ENCODE measurements at regions not wholly inside any gene's neighbourhood (a gene's known extent, or its start where the extent isn't known, plus 50 kb on each side); places are given as distances from the start of the nearest gene placed in this dataset.
"Not testable (repeated sequence)": the region's sequence is repeated elsewhere in the genome, so short reads cannot be mapped to it uniquely, and the experiment has no call there.

- no peak for DNase-seq
Observed at GRCh38 chr17:52681480-52681879, 523.0 kb upstream of the CA10 start.

DNA sequence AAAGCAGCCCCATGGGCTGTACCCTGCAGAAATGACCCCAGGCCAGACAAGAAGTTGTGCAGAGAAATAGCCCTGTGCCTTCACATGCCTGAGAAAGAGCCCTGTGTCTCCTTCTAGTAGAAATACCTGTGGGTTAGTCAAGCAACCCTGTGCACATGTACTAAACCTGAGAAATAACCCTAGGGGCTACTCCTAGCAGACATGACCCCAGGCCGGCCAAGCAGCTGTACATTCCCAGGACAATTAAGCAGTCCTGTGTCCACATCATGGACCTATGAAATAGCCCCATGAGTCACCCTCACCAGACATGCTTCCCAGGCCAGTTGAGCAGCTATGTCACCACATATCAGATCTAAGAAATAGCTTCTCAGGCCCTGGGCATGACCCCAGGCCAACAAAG is 519.7 kb upstream of the CA10 start:
- DNase-seq, result no peak

GRCh38 chr17:52674686-52675085 is 516.2 kb upstream of the CA10 start:
- no peak for DNase-seq

- DNase-seq, result no peak
Observed at GRCh38 chr17:52673791-52674190, 515.3 kb upstream of the CA10 start.

- DNase-seq, result no peak
Observed at GRCh38 chr17:52666264-52666663, 507.8 kb upstream of the CA10 start.

DNA sequence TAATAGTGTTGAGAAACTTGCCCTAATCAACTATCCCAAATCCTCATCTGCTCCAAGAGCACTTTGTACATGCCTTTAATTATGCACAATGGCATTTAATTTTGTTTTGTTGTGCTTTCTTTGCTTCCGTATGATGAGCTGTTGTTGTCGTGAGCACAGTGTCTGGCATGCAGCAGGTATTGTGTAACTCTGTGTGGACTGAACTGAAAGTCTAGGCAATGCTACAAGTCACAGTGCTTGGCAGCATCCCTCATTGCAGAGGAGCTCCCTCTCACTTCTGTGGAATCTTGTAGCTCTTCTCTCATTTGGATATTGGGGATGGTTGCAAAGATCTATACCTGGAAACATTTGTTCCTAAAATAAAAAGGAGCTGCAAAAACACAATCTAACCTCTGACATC is 502.2 kb upstream of the CA10 start:
- no peak for DNase-seq

- no peak for DNase-seq
Observed at GRCh38 chr17:52653014-52653413, 494.5 kb upstream of the CA10 start.

- DNase-seq, result no peak
Observed at GRCh38 chr17:52648995-52649394, 490.5 kb upstream of the CA10 start.

DNA sequence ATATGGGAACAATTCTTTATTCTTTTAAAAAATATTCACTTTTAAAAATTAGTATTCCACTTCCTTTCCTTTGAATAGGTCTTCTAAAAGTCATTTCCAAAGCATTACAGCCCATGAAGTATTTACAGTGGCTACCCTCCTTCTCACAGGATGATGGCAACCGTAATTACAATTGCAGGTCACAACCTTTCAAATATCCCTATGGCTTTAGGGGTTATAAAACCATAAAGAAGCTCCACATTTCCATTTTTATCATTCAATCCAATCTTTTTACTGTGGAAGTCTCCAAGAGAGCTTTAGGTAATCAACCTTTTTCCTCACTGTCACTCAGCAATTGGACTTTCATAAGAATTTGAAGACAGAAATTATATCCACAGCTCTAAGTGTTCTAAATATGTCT is 488.9 kb upstream of the CA10 start:
- no peak for DNase-seq

- DNase-seq, result no peak
Observed at GRCh38 chr17:52636443-52636842, 477.9 kb upstream of the CA10 start.

DNA sequence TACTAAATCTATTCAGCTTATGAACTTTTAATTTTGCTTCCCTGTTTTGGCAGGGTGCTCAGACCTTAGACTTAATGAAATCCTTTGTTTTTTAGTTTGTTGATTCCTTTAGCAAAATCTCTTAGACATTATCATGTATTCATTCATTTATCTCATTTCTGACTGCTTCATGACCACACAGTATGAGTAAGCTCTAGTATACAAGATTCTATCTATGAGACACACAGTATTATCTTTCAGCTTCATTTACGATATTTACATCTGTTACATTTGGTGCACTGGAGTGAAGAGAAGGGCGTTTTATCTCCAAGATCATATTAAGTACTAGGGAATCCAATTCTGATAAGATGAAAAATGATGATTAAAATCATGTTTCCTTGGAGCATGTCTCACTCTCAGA is 448.1 kb upstream of the CA10 start:
- no peak for DNase-seq

DNA sequence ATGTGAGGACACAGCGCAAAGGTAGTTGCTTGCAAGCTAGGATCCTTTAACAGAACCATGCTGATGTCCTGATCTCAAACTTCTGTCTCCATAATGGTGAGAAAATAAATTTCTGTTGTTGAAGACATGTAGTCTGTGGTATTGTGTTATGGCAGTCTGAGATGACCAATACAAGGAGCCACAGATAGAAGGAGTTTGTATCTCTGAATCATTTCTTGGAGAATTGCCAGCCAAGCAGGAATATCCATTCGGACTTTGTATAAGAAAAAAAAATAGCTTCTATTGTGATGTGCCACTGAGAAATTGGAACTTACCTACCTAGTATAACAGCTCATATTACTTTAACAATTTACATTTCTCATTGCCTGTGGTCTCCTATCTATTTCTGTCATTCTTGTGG is 447.6 kb upstream of the CA10 start:
- DNase-seq, result no peak

- no peak for DNase-seq
Observed at GRCh38 chr17:52604105-52604504, 445.6 kb upstream of the CA10 start.

GRCh38 chr17:52597452-52598215 is 439.1 kb upstream of the CA10 start:
- DNase-seq, result not testable (repeated sequence)

- no peak for DNase-seq
Observed at GRCh38 chr17:52594516-52594915, 436.0 kb upstream of the CA10 start.

- DNase-seq, result no peak
Observed at GRCh38 chr17:52546990-52547389, 388.5 kb upstream of the CA10 start.

- no peak for DNase-seq
Observed at GRCh38 chr17:52546493-52546892, 388.0 kb upstream of the CA10 start.

DNA sequence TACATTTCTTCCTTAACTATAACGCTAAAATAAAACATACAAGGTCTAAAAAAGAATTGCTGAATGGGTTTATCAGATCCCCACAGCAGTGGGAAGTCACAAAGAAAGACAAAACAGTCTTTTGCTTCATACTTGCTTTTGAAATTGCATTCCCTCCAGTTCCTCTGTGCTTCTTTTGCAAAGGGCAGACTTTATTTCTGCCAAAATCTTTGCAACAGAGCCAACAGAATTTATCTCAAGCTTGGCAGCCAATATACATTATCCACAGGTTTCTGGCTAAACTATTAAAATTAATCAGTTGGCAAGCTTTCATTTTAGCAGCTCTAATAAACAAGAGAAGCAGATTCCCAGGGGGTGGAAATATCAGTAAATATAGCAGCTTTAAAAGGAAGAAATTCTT is 378.9 kb upstream of the CA10 start:
- no peak for DNase-seq

GRCh38 chr17:52536489-52536888 is 378.0 kb upstream of the CA10 start:
- no peak for DNase-seq

DNA sequence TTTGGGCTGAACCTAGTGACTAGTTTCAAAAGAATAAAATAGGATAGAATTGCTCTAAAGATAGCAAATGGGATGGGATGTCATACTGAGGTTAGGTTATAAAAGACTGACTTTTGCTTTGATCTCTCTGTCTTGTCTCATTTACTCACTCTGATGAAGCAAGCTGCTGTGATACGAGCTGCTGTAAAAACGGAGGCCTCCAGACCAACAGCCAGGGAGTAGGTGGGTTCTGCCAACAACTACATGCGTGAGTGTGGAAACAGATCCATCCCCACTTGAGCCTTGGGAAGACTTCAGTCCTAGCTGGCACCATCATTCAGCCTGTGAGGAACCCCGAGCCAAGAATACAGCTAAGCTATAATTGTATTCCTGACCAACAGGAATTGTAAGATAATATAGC is 373.9 kb upstream of the CA10 start:
- no peak for DNase-seq

DNA sequence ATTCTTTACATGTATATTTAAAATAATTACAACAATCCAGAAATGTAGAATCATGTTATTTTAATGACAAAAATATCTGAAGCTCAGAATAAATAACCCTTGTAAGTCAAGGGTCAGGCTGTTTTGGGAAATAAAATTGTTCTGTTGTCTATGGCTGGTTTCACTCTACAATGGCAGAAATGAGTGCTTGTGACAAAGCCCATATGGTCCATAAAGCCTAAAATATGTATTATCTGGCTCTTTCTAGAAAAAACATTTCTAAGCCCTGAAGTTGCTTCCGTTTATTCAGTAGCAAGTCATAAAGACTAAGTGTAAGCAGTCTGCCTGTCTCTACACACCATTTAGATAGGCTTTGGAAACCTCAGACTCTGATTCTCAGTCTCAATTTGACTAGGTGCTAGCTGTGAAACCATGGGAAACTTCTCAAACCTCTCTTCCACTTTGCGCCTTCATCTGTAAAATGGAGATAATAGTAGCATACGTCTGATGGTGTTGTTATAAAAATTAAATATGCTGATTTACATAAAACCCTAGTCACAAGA is 365.7 kb upstream of the CA10 start:
- DNase-seq, result no peak

GRCh38 chr17:52517176-52517575 is 358.7 kb upstream of the CA10 start:
- no peak for DNase-seq

DNA sequence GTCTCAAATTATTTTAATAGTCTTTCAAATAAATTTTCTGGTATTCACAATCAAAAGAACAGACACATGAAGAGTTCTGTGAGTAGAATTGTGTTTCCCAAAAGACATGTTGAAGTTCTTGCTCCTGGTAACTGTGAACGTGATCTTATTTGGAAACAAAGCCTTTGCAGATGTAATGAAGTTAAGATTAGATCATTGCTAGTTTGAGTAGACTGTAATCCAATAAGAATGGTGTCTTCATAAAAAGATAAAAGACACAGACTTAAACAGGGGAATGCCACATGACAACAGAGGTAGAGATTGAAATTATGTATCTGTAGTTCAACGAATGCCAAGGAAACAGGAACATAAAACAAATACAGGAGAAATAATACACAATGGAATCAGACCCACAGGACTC is 357.4 kb upstream of the CA10 start:
- no peak for DNase-seq

- DNase-seq, result no peak
Observed at GRCh38 chr17:52505601-52506000, 347.1 kb upstream of the CA10 start.

GRCh38 chr17:52504081-52504480 is 345.6 kb upstream of the CA10 start:
- DNase-seq, result no peak

Measured in stimulated activated CD8-positive, alpha-beta memory T cell treated with anti-CD3 and anti-CD28 coated beads, Interleukin-4, amount 100 ng/mL, for 48 hours (primary cell).